HG03139 (cell line): ENCODE measurements at regions not wholly inside any gene's neighbourhood (a gene's known extent, or its start where the extent isn't known, plus 50 kb on each side); places are given as distances from the start of the nearest gene placed in this dataset.

ENCODE experiments used
- ATAC-seq: cut with Tn5 transposase; IDR thresholded peaks from one replicate; pipeline ENCODE4 v1.9.1; 2021; ENCODE audit not compliant: unreplicated experiment

DNA sequence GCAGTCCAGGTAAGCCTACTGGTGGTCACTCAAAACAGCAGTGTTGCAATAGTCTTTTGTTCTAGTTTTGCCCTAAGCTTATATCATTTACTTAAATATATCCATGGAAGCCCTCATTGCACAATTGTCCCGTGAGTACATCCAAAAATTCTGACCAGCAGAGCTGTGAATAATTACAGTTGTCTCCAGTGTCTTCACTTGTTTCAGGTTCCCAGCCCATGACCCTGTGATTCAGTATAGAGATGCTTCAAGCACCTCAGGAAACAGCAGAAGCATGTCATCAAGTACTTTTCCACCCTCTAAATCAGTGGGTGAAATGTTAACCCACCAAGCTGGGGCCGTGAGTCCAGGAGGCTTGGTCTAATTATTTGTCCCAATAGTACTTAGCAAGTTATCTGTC is 214.9 kb upstream of the RPS6KA3 start:
- no peak for ATAC-seq

DNA sequence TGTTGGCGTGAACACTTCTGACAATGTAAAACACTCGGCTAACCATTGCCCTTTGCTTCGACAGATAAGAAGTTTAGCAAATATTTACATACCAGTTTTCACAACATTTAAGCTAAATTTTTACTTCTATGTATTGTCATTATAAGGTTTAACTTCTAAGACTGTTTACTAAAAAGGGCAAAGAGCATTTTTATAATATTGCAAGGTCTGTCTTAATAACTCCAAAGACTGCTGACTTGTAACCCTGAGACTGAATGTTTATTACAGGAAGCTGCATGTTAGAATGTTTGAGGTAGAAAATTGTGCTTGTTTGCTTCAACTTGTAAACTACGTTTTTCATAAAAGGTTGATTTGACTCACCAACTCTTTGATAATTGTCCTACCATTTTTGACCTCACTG is 213.2 kb upstream of the RPS6KA3 start:
- no peak for ATAC-seq

DNA sequence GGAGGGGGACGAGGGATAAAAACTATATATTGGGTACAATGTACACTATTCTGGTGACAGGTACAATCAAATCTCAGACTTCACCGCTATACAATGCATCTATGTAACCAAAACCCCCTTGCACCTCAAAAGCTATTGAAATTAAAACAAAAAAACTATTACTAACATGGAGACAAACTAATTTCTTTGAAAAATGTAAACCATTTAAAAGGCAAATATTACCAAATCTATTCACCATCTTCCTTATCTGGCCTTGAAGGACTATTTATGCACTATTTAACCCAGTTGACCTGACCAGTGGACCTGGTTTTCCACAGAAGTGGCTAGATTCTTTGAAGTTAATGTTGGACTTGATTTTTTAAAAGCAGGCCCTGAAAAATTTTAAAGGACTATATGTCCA is 212.3 kb upstream of the RPS6KA3 start:
- no peak for ATAC-seq

DNA sequence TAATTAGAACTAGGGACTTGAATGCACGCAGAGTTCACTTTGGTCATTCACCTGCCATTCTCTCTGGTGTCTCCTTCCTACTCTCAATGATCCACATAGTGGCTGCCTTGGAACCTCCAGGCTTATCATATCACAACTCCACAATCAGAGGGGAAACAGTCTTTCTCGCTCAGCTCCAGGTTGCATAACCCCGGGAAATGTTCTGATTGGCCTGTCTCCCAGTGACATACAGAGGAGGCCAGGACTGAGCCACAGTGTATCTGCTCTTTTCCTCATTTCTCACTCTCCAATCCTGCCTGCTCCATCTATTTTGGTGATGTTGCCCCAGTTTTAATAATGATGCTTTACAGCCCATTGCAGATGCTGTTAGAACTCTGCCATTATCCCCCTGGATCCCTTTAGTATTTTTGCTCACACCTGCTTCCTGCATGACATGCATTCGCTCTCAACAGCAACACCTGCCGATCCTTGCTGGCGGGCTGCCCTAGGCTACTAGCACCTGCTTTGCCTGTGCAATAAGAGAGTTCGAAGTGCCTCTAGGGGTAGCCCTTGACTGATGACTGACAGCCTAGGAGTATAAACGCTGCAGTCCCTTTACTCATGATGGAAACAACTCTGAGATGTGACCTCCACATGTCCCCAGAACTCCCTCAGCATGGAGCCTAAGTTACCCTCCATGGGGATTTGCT is 211.3 kb upstream of the RPS6KA3 start:
- ATAC-seq, result no peak

DNA sequence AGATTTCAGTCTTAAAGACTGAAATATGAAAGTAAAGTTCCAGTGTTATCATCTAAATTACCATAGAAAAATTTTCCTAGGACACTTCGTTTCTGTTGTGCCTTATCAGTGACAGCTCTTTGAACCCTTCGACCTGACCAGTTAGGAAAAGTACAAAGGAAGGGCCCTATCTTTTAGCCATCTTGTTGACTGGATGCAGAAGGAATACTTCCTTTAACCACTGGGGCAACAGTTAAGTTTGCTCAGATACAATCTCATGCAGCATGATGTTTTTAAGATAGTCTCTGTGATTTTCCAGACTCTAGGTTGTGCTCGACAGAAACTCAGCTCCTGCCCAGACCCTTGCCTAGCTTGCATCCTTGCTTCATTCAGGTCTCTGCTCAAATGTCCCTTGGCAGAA is 210.5 kb upstream of the RPS6KA3 start:
- no peak for ATAC-seq

DNA sequence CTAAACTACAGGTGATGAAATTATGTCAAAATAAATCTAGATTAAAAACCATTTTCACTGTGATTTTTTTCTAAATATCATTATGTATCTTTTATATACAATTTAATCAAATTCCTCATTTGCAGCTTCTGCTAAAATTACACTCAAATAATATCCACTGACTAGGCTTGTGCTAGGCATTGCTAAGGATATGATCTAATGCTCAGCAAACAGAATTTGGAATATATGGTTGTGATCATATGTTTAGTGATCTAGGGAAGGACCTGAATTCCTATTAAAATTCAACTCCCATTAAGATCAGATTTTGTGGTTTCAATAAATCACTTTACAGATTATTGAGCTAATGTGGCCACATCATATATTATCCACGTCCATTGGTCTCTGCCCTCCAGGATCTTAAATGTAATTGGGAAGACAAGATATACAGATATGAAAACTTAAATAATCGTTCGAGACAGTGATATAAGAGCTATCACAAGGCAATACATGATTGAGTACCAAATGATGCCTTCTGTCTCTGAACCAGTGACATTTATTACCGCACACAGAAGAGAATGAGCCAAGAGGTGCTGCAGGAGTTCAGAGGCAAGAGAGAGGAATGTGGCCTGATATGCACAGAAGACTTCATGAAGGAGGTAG is 206.0 kb upstream of the RPS6KA3 start:
- no peak for ATAC-seq

DNA sequence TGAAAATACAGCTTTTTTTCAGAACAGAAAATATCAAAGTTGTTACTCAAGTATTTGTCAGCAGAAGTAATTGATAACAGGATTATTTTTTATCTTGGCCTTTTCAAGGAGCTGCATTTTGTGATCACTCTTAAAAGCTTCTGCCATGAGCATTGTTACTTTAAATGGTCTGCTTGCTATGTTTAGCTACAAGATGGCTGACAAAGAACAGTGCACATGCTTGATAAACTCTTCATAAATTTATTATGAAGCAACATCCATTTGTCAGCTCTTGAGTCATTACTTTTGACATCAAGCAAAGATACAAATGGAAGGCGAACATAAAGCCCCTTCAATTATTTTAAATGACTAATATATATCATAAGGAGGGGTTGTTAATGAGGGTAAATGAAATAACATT is 205.4 kb upstream of the RPS6KA3 start:
- no peak for ATAC-seq

DNA sequence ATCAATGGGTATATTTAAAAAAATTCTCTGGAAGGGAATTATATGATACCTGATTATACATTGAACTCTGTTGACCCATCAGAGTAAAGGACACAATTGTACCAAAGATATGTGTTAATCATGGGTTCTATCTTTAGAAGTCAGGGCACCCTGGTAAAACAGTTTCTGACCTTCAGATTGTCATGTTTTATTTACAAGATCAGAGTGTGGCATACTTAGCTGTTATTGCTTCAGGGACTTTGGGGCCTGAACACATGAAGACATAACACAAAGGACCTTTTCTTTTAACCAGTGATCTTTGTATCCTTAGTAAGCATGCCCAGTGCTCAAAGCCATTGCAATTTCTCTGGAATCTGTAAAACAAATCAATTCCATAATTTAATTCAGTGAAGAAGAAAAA is 204.8 kb upstream of the RPS6KA3 start:
- no peak for ATAC-seq

DNA sequence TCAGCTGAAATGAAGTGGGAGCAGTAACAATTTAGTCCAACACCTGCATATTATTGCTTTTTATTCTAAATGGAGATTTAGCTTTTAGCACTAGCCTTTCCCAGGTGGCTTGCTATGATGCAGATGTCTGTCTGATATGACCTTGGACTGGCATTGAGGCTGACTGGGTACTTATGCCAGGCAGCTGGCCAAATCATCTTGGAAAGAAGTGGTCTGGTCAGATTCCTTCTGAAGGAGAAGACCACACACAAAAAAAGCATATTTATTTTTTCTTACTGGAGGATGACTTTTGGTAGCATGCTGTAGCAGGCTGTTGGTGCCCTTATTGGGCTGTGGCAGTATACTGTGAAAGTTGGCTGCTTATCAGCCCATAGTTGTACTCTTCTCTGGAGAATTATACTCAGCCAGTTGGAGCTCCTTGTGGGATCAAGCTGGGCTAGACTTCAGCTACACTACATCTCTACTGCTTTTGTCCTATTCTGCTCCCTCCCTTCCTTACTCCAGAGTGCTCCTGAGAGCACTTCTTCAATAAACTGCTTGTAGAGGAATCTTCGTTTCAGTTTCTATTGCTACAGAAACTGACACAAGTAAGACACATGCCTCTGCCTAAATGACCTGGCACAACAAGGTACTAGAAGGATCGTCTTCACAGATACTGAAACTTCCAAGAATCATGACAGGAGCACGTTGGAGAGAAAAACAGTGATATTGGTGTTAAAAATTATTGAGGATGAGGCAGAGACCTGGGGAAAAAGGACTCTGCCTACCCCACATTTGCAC is 196.8 kb upstream of the RPS6KA3 start:
- ATAC-seq, result no peak

DNA sequence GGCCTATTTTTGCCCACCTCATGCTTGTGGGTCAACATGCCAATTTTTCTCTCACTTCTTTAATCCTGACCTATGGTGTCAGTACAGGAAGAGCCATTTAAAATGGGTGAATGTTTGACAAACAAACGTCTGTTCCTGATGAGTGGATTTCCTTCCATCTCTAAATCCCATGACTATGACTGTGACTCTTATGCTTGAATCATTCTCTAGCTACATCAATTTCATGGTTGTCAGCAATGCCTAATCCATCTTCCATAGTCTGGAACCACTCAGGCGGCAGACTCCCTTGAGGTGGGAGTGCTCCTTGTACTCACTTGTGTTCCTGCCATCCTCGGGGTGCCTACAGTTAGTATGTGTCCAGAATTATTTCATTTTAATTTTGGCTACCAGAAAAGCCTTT is 194.9 kb upstream of the RPS6KA3 start:
- no peak for ATAC-seq

DNA sequence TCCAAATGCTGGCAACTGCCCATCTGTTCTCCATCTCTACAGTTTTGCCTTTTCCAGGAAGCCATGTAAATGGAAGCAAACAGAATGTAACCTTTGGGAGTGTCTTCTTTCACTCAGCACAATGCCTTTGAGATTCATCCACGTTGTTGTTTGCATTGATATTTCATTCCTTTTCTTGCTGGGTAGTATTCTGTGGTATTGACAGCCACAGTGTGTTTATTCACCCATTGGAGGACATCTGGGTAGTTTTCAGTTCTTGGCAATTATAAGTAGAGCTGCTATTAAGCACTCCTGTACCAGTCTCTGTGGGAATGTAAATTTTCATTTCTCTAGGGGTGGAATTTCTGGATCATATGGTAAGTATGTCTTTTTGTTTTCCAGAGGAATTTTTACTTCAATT is 194.3 kb upstream of the RPS6KA3 start:
- ATAC-seq, result no peak

DNA sequence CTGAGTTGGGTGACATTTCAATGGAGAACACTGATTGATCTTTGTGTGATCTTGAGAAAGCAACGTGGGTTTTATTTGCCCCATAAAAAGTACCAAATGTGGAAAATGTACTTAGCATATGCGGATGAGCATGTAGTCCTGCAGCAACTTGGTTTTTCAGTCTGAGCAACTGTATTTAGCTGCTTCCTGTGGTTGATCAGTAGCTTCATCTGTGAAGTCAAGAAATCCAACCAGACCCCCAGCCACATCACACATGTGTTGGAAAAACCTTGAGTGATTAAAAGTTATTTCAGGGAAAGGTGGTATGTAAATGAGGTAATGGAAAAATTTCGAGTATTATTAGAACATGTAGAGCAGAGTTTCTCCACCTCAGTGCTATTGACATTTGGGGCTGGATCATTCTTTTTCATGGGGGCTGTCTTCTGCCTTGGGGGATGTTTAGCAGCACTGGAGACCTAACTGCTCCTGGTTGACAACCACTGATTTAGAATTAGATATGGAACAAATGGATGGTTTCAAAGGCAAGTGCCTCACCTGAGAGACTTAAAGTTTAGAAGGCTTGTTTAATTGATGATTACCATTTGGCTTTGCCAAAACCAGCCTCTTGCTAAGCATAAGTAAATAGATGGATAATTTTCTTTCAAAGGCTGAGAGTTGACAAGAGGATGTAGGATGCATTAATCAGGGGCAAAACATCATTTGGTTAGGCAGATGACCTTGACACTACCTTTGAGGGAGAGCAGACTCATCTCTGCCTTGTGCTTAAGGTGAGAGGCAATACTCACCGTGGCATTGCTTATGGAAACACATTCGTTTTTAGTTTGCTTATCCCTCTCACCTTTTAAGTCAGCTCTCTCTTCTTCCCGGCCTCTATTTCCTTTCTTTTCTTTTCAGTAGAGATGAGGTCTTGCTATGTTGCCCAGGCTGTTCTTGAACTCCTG is 193.0 kb upstream of the RPS6KA3 start:
- ATAC-seq, result no peak

DNA sequence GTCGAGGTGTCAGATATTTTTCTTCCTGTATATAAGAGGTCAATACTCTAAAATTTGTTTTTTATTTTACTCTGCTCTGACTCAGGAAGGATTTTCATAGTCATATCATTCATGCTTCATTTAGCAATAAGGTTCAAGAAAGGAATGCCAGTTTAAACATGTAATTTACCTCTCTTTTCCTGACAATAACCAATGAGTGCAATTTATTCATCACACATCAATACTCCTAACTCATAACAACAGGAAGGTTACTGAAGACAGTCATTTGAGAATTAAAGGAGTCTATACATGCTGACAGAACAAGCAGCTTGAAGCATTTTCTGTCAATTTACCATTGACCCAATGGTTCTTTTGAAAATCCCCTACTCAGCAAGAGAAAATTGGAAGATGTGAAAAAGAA is 190.3 kb upstream of the RPS6KA3 start:
- no peak for ATAC-seq

DNA sequence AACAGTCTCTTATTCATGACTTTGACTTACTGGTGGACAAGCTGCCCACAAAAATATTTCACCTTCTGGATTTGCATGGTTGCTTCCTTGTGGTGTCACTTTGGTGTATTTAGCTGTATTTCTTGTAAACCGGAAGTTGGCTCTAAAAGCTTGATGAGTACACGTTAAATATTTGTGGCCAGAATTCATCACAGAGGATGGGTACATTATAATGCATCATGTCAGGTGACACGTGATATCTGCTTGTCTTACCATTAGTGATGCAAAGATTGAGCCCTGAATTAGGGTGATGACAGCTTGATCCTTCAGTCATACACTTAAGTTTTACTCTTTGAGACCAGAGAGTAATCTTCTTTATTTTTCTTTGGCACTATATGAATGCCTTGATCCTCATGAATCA is 188.3 kb upstream of the RPS6KA3 start:
- no peak for ATAC-seq

DNA sequence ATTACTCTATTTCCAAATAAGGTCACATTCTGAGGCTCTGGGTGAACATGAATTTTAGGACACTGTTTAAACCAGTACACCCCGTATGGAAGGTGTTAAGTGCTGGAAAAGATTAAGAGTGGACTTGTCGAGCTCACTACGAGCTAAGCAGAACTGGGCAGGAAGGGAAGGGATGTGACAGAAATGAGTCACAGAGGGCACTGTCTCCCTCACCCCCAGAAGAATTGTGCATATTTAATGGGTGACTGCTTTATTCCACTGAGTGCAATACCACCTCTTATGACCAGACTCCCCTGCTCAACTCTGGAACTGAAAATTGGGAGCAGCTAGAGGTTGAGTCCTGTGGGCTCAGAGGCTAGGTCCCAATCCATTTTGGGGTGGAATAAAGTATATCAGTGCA is 187.4 kb upstream of the RPS6KA3 start:
- ATAC-seq, result no peak

DNA sequence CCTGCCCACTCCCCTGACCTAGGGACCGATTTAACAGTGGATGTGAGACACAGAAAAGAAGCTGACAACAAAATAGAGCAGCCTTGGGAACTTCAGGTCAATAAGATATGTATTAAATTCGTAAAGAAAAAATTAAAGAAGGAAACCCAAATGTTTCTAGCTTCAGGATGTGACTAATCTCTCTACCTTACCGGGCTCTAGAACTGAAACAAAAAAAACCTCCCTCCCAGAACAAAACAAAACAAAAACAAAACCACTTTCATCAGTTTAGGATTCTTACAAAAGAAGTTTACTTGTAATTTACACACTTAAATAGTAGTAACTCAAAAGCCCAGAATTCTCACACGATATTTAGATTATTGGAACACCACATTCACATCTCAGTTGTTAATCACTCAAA is 185.8 kb upstream of the RPS6KA3 start:
- ATAC-seq, result no peak

DNA sequence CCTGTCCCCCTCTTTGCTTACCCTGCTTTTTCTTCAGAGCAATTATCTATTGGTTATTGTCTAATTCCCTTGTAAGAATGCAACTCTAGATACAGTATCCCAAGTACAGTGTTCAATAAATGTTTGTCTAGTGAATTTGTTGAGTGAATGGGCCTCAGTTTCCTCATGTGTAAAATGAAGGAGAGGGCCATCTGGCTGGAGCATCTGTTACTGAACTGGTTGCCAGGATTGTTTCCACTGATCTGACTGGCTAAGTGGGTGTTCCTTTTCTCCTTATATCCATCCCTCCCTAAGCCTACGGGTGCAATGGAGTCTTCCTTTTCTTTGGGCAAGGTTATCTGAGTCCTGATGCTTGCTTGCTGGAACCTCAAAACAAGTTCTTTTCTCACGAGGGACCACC is 185.2 kb upstream of the RPS6KA3 start:
- ATAC-seq, result no peak

DNA sequence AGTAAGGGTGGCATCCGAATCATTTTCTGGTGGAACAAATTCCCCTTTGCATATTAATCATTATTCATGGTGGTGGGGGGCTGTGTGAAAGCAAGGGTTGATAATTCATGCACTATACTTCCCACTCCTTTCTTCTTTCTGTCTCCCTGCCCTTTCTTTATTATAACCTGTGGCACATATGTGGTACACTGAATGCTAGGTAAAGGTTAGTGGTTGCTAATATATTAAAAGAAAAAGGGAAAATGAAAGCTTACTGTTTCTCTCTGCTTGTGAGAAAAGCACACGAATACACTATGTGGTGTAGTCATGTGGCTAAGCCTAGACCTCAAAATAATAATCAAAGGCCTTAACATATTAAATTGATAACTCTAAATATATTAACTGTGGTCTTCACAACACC is 178.4 kb upstream of the RPS6KA3 start:
- no peak for ATAC-seq

DNA sequence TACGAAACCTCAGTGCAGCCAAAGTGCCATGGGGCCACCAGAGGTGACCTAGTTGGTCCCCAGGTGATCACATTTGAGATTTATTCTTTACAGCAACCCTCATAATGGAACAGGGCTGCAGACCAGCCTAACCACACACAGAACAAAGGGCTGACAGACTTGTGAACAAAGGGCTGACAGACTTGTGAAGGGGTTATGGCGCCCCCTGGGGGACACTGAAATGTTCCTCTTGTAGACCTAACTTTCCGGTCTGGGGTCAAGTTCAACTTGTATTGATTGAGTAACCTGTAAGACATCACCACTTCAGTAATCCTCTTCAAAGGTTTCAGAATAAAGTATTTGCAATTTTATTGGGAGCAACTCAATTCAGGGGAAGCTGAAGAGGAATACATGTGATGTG is 175.9 kb upstream of the RPS6KA3 start:
- peak; percentile 55 for ATAC-seq

DNA sequence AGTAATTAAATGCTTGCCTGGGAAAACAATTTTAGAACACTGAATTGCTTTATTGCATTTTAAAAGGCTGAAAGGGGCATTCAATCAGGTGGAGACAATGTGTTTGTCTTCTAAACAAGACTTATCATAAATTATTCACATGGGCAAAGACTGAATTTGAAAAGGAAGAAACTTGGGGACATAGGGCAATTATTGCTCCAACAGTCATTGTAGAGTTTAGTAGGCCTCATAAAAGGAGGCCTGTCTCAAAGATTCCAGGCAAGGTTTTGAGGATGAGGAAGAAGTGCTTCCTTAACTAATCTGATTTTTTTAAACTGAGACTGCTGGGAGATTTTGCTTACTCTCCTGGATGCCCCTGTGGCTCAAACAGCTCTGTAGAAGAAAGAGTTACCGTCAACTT is 174.4 kb upstream of the RPS6KA3 start:
- no peak for ATAC-seq

DNA sequence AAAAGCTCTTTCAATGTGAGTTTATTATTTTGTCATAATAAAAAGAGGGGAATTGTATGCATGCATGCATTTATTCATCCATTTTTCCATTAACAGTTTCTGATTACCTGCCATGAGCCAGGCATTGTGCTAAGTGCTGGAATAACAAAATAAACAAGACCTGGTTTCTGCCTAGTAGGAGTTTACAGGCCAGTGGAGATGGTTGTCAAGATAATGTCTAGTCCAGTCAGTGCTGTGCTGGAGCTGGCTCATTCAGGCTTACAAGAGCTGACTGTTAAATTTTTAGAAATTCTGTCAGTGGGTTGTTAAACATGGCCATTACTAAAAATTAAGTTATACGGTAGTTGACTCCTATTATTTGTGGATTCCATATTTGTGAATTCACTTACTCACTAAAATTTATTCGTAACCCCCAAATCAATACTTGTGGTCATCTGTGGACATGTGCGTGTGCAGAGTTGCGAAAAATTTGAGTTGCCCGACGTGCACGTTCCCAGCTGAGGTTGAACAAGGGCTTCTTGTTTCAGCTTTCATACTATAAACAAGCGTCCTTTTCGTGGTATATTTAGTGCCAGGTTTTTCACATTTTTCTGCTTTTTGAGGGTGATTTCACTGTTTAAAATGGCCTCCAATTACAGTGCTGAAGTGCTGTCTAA is 172.3 kb upstream of the RPS6KA3 start:
- ATAC-seq, result no peak
